PFSK-1 (cell line): ENCODE measurements at regions not wholly inside any gene's neighbourhood (a gene's known extent, or its start where the extent isn't known, plus 50 kb on each side); places are given as distances from the start of the nearest gene placed in this dataset.

Source experiments
- SIN3A ChIP-seq: IDR thresholded peaks from 2 replicates; pipeline ENCODE4 v1.6.1; 2012; ENCODE audit warnings: mild to moderate bottlenecking, low read length, moderate library complexity, borderline replicate concordance; ENCODE audit not compliant: insufficient read depth
- TF ChIP-seq, protein P1 (sequence below), 2 experiments: IDR thresholded peaks; 2 replicates each; pipeline versions ENCODE4 v1.6.1 to v1.8.0; 2011 to 2012; ENCODE audit warnings: low read depth in 2 of 2, low read length in 2 of 2, control low read depth in 1 of 2, inconsistent platforms in 1 of 2, mild to moderate bottlenecking in 1 of 2, moderate library complexity in 1 of 2; ENCODE audit not compliant: insufficient read depth in 1 of 2

DNA sequence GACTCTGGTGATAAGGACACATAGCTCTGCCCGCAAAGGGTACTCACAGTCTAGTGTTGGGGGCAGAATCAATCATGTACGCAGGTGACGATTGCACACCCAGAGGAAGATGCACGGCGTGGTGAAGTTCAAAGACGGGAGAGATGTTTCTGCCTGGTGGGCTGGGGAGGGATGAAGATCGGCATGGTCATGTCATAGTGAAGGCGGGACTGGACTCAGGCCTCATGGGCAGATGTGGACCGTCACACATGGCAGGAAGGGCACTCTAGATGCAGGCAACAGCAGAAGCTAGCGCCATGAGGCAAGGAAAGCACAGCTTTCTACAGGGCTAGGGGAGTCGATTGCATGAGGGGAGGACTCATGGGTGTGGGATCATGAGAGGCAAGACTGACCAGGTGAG is 240.6 kb downstream of the OPA1 start:
- TF ChIP-seq, protein P1, sequence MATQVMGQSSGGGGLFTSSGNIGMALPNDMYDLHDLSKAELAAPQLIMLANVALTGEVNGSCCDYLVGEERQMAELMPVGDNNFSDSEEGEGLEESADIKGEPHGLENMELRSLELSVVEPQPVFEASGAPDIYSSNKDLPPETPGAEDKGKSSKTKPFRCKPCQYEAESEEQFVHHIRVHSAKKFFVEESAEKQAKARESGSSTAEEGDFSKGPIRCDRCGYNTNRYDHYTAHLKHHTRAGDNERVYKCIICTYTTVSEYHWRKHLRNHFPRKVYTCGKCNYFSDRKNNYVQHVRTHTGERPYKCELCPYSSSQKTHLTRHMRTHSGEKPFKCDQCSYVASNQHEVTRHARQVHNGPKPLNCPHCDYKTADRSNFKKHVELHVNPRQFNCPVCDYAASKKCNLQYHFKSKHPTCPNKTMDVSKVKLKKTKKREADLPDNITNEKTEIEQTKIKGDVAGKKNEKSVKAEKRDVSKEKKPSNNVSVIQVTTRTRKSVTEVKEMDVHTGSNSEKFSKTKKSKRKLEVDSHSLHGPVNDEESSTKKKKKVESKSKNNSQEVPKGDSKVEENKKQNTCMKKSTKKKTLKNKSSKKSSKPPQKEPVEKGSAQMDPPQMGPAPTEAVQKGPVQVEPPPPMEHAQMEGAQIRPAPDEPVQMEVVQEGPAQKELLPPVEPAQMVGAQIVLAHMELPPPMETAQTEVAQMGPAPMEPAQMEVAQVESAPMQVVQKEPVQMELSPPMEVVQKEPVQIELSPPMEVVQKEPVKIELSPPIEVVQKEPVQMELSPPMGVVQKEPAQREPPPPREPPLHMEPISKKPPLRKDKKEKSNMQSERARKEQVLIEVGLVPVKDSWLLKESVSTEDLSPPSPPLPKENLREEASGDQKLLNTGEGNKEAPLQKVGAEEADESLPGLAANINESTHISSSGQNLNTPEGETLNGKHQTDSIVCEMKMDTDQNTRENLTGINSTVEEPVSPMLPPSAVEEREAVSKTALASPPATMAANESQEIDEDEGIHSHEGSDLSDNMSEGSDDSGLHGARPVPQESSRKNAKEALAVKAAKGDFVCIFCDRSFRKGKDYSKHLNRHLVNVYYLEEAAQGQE (IDR thresholded peaks at IDR 0.05; ENCODE audit: insufficient read depth in 1 of 2, low read depth in 2 of 2, low read length in 2 of 2), result no peak
- no peak for TF ChIP-seq SIN3A
